HEK293 (cell line): ENCODE measurements at regions not wholly inside any gene's neighbourhood (a gene's known extent, or its start where the extent isn't known, plus 50 kb on each side); places are given as distances from the start of the nearest gene placed in this dataset.

Experiments used
- CTCF ChIP-seq: fragments of 450-650 bp; formaldehyde crosslinking; IDR thresholded peaks from 2 replicates; pipeline ENCODE4 v1.5.1; 2016; ENCODE audit warnings: missing biosample characterization, missing genetic modification characterization
- HOXA7 ChIP-seq: sonication (generic); formaldehyde crosslinking; IDR thresholded peaks from 2 replicates; pipeline ENCODE4 v1.8.1; 2022; ENCODE audit warnings: missing genetic modification reagents, borderline replicate concordance
- PRDM4 ChIP-seq: fragments of 450-650 bp; formaldehyde crosslinking; IDR thresholded peaks from 2 replicates; pipeline ENCODE4 v1.5.1; 2017; ENCODE audit warnings: missing biosample characterization, missing genetic modification characterization
- ZBTB48 ChIP-seq: fragments of 450-650 bp; formaldehyde crosslinking; IDR thresholded peaks from 2 replicates; pipeline ENCODE4 v1.5.1; 2016; ENCODE audit warnings: missing biosample characterization, missing genetic modification characterization
- ZNF16 ChIP-seq: fragments of 450-650 bp; formaldehyde crosslinking; IDR thresholded peaks from 2 replicates; pipeline ENCODE4 v1.5.1; 2016; ENCODE audit warnings: low read depth, missing biosample characterization, missing genetic modification characterization
- ZNF24 ChIP-seq: fragments of 450-650 bp; formaldehyde crosslinking; IDR thresholded peaks from 2 replicates; pipeline ENCODE4 v1.5.1; 2016; ENCODE audit warnings: missing biosample characterization, missing genetic modification characterization
- ZNF561 ChIP-seq: fragments of 450-650 bp; IDR thresholded peaks from 2 replicates; pipeline ENCODE4 v1.5.1; 2018; ENCODE audit warnings: missing biosample characterization, missing genetic modification characterization, borderline replicate concordance

- TF ChIP-seq ZBTB48 (tag by site-specific recombination) (no peak), CTCF (tag by site-specific recombination) (no peak), ZNF24 (tag by site-specific recombination) (no peak), ZNF16 (no peak), HOXA7 (CRISPR knock-in tag) (no peak), ZNF561 (tag by site-specific recombination) (no peak), PRDM4 (tag by site-specific recombination) (no peak)
Observed at GRCh38 chr2:126809340-126809739, 89.3 kb upstream of the TEX51 start.
